T-cell (primary cell): ENCODE measurements at regions not wholly inside any gene's neighbourhood (a gene's known extent, or its start where the extent isn't known, plus 50 kb on each side); places are given as distances from the start of the nearest gene placed in this dataset.

ENCODE experiments used
- ATAC-seq, 4 experiments: fragments of 200-7000 bp in 3 of 4; fragments of 150-1000 bp in 1 of 4; cut with Tn5 transposase; replicated peaks in 1 of 4; 1 replicate in 3 of 4; 2 replicates in 1 of 4; pipeline ENCODE4 v1.10.0; 2021; ENCODE audit warnings: moderate library complexity in 3 of 4, mild to moderate bottlenecking in 2 of 4, moderate number of reproducible peaks in 1 of 4
- CTCF ChIA-PET, 2 donors: fragments of 300-600 bp; sonication (Branson Sonifier 250); formaldehyde crosslinking; loops; one replicate each; lab custom pipeline; 2022; ENCODE audit warnings: antibody characterized with exemption in 2 of 2; lab: Charles Lee
- POLR2A ChIA-PET, 2 donors: fragments of 300-600 bp; sonication (Branson Sonifier 250); formaldehyde crosslinking; loops; one replicate each; lab custom pipeline; 2022; ENCODE audit warnings: antibody characterized with exemption in 2 of 2; lab: Charles Lee
- DNase-seq, 35 experiments: peaks; one replicate each; pipeline versions ENCODE4 v3.0.0 to v3.0.0-alpha.2; 2013 to 2023
- H3K27ac ChIP-seq: one replicate; pipeline ENCODE4 v1.5.1; 2013; ENCODE audit warnings: low read length
- H3K27me3 ChIP-seq, 2 experiments: replicated peaks in 1 of 2; 1 replicate in 1 of 2; 2 replicates in 1 of 2; pipeline versions ENCODE4 v1.6.1 to v1.7.0; 2013; ENCODE audit warnings: low read length in 1 of 2, mixed read lengths in 1 of 2; ENCODE audit not compliant: control insufficient read depth in 2 of 2, insufficient read depth in 2 of 2; ENCODE audit errors: extremely low read depth in 1 of 2
- H3K36me3 ChIP-seq, 2 donors: 1 replicate in 1 of 2; 2 replicates in 1 of 2; pipeline versions ENCODE4 v1.6.1 to v1.7.0; 2013; ENCODE audit warnings: low read length in 1 of 2; ENCODE audit not compliant: control insufficient read depth in 2 of 2, insufficient read depth in 1 of 2; ENCODE audit errors: extremely low read depth in 1 of 2
- H3K4me1 ChIP-seq, 2 experiments: 1 replicate in 1 of 2; 2 replicates in 1 of 2; pipeline versions ENCODE4 v1.6.1 to v1.7.0; 2013; ENCODE audit warnings: low read length in 2 of 2, mixed read lengths in 1 of 2; ENCODE audit not compliant: insufficient read depth in 2 of 2, control insufficient read depth in 1 of 2; ENCODE audit errors: extremely low read depth in 1 of 2
- H3K4me3 ChIP-seq, 2 donors: 1 replicate in 1 of 2; 2 replicates in 1 of 2; pipeline versions ENCODE4 v1.5.1 to v1.7.0; 2013; ENCODE audit warnings: mild to moderate bottlenecking in 2 of 2, low read length in 1 of 2, moderate library complexity in 1 of 2; ENCODE audit not compliant: control insufficient read depth in 1 of 2; ENCODE audit errors: extremely low read depth in 1 of 2
- H3K9me3 ChIP-seq: 2 replicates; pipeline ENCODE4 v1.7.0; 2013
- H3K27ac Mint-ChIP-seq, 2 donors: one replicate each; pipeline ENCODE4 v1.8.0; 2020 to 2021; ENCODE audit warnings: mild to moderate bottlenecking in 2 of 2, mixed read lengths in 2 of 2
- H3K27me3 Mint-ChIP-seq, 2 donors: one replicate each; pipeline ENCODE4 v1.8.0; 2021 to 2022; ENCODE audit warnings: mixed read lengths in 2 of 2
- H3K36me3 Mint-ChIP-seq: one replicate; pipeline ENCODE4 v1.8.0; 2021; ENCODE audit warnings: mixed read lengths
- H3K4me1 Mint-ChIP-seq, 3 donors: one replicate each; pipeline ENCODE4 v1.8.0; 2020 to 2022; ENCODE audit warnings: mixed read lengths in 3 of 3, mild to moderate bottlenecking in 1 of 3
- H3K4me3 Mint-ChIP-seq, 3 donors: one replicate each; pipeline ENCODE4 v1.8.0; 2020 to 2022; ENCODE audit warnings: mild to moderate bottlenecking in 3 of 3, mixed read lengths in 3 of 3, moderate library complexity in 3 of 3
- H3K9me3 Mint-ChIP-seq, 3 donors: one replicate each; pipeline ENCODE4 v1.8.0; 2020 to 2022; ENCODE audit warnings: mixed read lengths in 3 of 3
- WGBS: methylation state at CpG from one replicate; pipeline ENCODE4 v1.1.5; 2013; ENCODE audit warnings: missing lambda C conversion rate; ENCODE audit not compliant: insufficient coverage; 5-methylcytosine and 5-hydroxymethylcytosine counted together

DNA sequence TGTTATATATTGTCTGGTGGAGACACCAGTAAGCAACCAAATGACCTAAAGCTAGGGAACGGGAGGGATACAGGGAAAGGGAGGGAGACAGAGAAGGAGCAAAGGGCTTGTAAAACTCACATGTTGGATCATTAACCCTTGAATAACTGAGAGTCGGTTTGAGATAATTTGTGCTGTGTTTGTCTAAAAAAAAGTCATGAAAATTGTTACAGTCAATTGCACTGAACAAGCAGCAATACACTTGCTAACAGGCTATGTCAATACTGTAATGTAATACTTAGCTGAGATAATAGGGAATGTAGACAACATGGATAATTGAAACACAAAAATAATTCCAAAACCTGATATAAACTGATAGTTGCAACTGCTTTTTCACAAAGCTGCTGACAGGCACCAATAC is 71.3 kb upstream of the ZNF521 start:
- 93% methylated on average over 2 of the region's 2 CpGs for WGBS
- POLR2A ChIA-PET: no interaction called here

GRCh38 chr18:25422230-25422629 is 70.3 kb upstream of the ZNF521 start:
- no peak overlapping the region for H3K4me3 ChIP-seq
- no peaks in the 10 kb centered on the region for H3K4me1 ChIP-seq
- ATAC-seq: no peak
- DNase-seq: no peak
- H3K9me3 ChIP-seq: no peaks in the 10 kb centered on the region
- Mint-ChIP-seq H3K27ac (no peak overlapping the region), H3K27me3 (peaks cover 0 to 6% of the 10 kb centered on the region in 2 donors), H3K36me3 (no peaks in the 10 kb centered on the region), H3K4me3 (no peak overlapping the region), H3K4me1 (no peaks in the 10 kb centered on the region), H3K9me3 (peaks cover 0 to 8% (median 2%) of the 10 kb centered on the region in 3 donors)
- H3K27ac ChIP-seq: no peak overlapping the region
- ChIA-PET POLR2A (no interaction called here), CTCF (no interaction called here)
- WGBS: no CpG with 5 or more reads among the region's 1 CpG
- no peaks in the 10 kb centered on the region for H3K36me3 ChIP-seq
- H3K27me3 ChIP-seq: no peaks in the 10 kb centered on the region

More for the DNA sequence above, 71.3 kb upstream of the ZNF521 start:
- peaks cover 0 to 14% (median 3%) of the 10 kb centered on the region in 3 donors for H3K9me3 Mint-ChIP-seq
- H3K4me1 Mint-ChIP-seq: no peaks in the 10 kb centered on the region
- no peak overlapping the region for H3K4me3 Mint-ChIP-seq
- H3K36me3 Mint-ChIP-seq: no peaks in the 10 kb centered on the region
- Histone ChIP-seq H3K27me3 (no peaks in the 10 kb centered on the region), H3K4me3 (no peak overlapping the region), H3K9me3 (no peaks in the 10 kb centered on the region), H3K36me3 (no peaks in the 10 kb centered on the region), H3K4me1 (no peaks in the 10 kb centered on the region), H3K27ac (no peak overlapping the region)
- DNase-seq (no peak), ATAC-seq (no peak)
- CTCF ChIA-PET: no interaction called here
- H3K27me3 Mint-ChIP-seq: peaks cover 2 to 6% of the 10 kb centered on the region in 2 donors
- H3K27ac Mint-ChIP-seq: no peak overlapping the region

GRCh38 chr18:25420077-25420825 is 68.3 kb upstream of the ZNF521 start:
- Histone ChIP-seq H3K9me3 (no peaks in the 10 kb centered on the region), H3K4me1 (no peaks in the 10 kb centered on the region), H3K4me3 (no peak overlapping the region), H3K27ac (no peak overlapping the region), H3K36me3 (no peaks in the 10 kb centered on the region), H3K27me3 (no peaks in the 10 kb centered on the region)
- ChIA-PET POLR2A (no interaction called here), CTCF (no interaction called here)
- no peak for ATAC-seq
- no peaks in the 10 kb centered on the region for H3K36me3 Mint-ChIP-seq
- WGBS: 82% methylated on average over 7 of the region's 13 CpGs
- H3K4me1 Mint-ChIP-seq: no peaks in the 10 kb centered on the region
- peaks cover 0 to 10% of the 10 kb centered on the region in 2 donors for H3K27me3 Mint-ChIP-seq
- H3K9me3 Mint-ChIP-seq: peaks cover 0 to 5% (median 0%) of the 10 kb centered on the region in 3 donors
- DNase-seq: no peak
- no peak overlapping the region for H3K27ac Mint-ChIP-seq
- H3K4me3 Mint-ChIP-seq: no peak overlapping the region

- CTCF ChIA-PET: no interaction called here
- DNase-seq (no peak), ATAC-seq (no peak)
- Histone ChIP-seq H3K27me3 (no peaks in the 10 kb centered on the region), H3K9me3 (no peaks in the 10 kb centered on the region), H3K4me1 (no peaks in the 10 kb centered on the region), H3K36me3 (no peaks in the 10 kb centered on the region), H3K27ac (no peak overlapping the region), H3K4me3 (no peak overlapping the region)
- Mint-ChIP-seq H3K4me1 (no peaks in the 10 kb centered on the region), H3K36me3 (no peaks in the 10 kb centered on the region), H3K27ac (no peak overlapping the region), H3K27me3 (peaks cover 0 to 3% of the 10 kb centered on the region in 2 donors), H3K4me3 (no peak overlapping the region), H3K9me3 (peaks cover 0 to 4% (median 0%) of the 10 kb centered on the region in 3 donors)
- WGBS: no CpG with 5 or more reads among the region's 3 CpGs
- POLR2A ChIA-PET: interaction anchor here in 1 of 2 donors (1.2 kb wide), 1 partner anchor 186 kb away, joined by 6 read pairs; no protein-coding TSS in a partner anchor
These were observed 64.4 kb upstream of the ZNF521 start for GRCh38 chr18:25416374-25416773.

DNA sequence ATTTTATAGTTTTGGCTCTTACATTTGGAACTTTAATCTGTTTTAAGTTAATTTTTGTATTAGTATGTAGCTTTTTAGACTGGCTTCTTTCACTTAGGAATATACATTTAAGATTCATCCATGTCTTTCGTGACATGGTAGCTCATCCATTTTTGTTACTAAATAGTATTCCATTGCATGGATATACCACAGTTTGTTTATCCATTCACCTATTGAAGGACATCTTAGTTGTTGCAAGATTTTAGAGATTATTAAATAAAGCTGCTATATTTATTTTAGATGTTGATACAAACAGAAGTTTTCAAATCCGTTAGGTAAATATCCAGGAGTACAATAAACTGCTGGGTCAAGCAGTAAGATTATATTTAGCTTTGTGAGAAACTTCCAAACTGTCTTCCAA is 58.0 kb upstream of the ZNF521 start:
- Mint-ChIP-seq H3K27ac (no peak overlapping the region), H3K4me1 (no peaks in the 10 kb centered on the region), H3K36me3 (no peaks in the 10 kb centered on the region), H3K4me3 (no peak overlapping the region), H3K9me3 (peaks cover 0 to 14% (median 6%) of the 10 kb centered on the region in 3 donors), H3K27me3 (no peaks in the 10 kb centered on the region)
- Histone ChIP-seq H3K36me3 (no peaks in the 10 kb centered on the region), H3K4me3 (no peak overlapping the region), H3K27me3 (no peaks in the 10 kb centered on the region), H3K4me1 (no peaks in the 10 kb centered on the region), H3K27ac (no peak overlapping the region), H3K9me3 (no peaks in the 10 kb centered on the region)
- WGBS: no CpG with 5 or more reads among the region's 2 CpGs
- DNase-seq (no peak), ATAC-seq (no peak)
- POLR2A ChIA-PET: no interaction called here
- CTCF ChIA-PET: no interaction called here

DNA sequence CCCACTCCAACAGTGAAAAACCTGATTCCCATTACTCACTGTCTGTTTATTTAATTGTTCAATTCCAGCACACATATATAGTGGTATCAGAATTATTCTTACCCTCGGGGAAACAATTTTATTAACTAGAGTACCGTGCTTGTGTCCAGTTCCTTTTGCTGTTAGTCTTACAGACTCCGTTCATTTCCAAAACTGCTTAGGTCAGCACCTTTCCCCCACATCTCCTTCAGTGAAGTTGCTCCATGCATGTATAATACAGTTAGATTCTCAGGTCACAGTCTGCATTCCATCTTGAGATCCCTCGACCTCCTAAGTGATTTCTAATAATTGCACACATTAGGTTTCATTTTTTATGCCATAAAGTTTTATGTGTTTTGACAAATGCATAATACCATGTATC is 56.3 kb upstream of the ZNF521 start:
- ChIA-PET POLR2A (no interaction called here), CTCF (no interaction called here)
- Histone ChIP-seq H3K27me3 (no peaks in the 10 kb centered on the region), H3K27ac (no peak overlapping the region), H3K4me3 (no peak overlapping the region), H3K36me3 (no peaks in the 10 kb centered on the region), H3K4me1 (no peaks in the 10 kb centered on the region), H3K9me3 (no peaks in the 10 kb centered on the region)
- Mint-ChIP-seq H3K4me1 (no peaks in the 10 kb centered on the region), H3K36me3 (no peaks in the 10 kb centered on the region), H3K27ac (no peak overlapping the region), H3K9me3 (peaks cover 0 to 14% (median 6%) of the 10 kb centered on the region in 3 donors), H3K27me3 (no peaks in the 10 kb centered on the region), H3K4me3 (no peak overlapping the region)
- ATAC-seq (no peak), DNase-seq (no peak)
- 85% methylated on average over 3 of the region's 4 CpGs for WGBS
